ENCODE measurements at regions not wholly inside any gene's neighbourhood (a gene's known extent, or its start where the extent isn't known, plus 50 kb on each side); places are given as distances from the start of the nearest gene placed in this dataset.

DNA sequence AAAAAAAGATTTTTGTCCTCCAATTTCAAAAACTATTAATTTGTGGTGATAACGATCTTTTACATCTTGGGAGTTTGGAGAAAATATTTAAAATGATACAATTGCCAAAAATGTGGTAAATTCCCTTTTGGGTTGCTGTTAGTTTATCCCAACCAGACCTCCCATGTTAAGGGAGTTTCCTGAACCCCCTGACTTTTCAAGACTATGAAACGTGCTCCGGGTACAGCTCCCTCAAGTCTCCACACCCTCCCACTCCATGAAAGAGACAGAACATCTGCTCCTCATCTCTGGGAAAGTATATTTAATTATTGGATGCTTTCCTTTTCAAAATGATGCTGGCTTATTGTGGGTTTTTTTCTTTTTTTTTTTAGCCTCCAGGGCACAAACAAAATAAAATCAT, 534.6 kb upstream of the NRP1 start:
- TF ChIP-seq CTCF (IDR thresholded peaks at IDR 0.05) (no peak), POLR2A (IDR thresholded peaks at IDR 0.05) (no peak)

Measured in uterus (tissue), 2 donors.